ENCODE measurements at regions not wholly inside any gene's neighbourhood (a gene's known extent, or its start where the extent isn't known, plus 50 kb on each side); places are given as distances from the start of the nearest gene placed in this dataset.

- no peak for DNase-seq (ENCODE audit: low spot score)
Observed at GRCh38 chr2:240298117-240298790, 137.2 kb upstream of the GPC1 start.

- peak; percentile 17 for DNase-seq (ENCODE audit: low spot score)
Observed at GRCh38 chr2:240298803-240299709, 136.4 kb upstream of the GPC1 start.

GRCh38 chr2:240299710-240300068 lies 135.8 kb upstream of the GPC1 start:
- DNase-seq (ENCODE audit: low spot score) = peak; percentile 4

GRCh38 chr2:240300261-240300821 lies 135.1 kb upstream of the GPC1 start:
- peak; percentile 41 for DNase-seq (ENCODE audit: low spot score)

GRCh38 chr2:240300840-240301239 lies 134.6 kb upstream of the GPC1 start:
- DNase-seq (ENCODE audit: low spot score) = peak; percentile 3

- DNase-seq (ENCODE audit: low spot score) = peak; percentile 2
Observed at GRCh38 chr2:240301256-240301795, 134.1 kb upstream of the GPC1 start.

- no peak for DNase-seq (ENCODE audit: low spot score)
Observed at GRCh38 chr2:240302041-240302440, 133.4 kb upstream of the GPC1 start.

- no peak for DNase-seq (ENCODE audit: low spot score)
Observed at GRCh38 chr2:240302933-240303595, 132.4 kb upstream of the GPC1 start.

GRCh38 chr2:240303896-240304745 lies 131.3 kb upstream of the GPC1 start:
- DNase-seq (ENCODE audit: low spot score) = no peak

- no peak for DNase-seq (ENCODE audit: low spot score)
Observed at GRCh38 chr2:240304746-240305161, 130.7 kb upstream of the GPC1 start.

- DNase-seq (ENCODE audit: low spot score) = no peak
Observed at GRCh38 chr2:240305369-240305962, 130.0 kb upstream of the GPC1 start.

- DNase-seq (ENCODE audit: low spot score) = no peak
Observed at GRCh38 chr2:240306185-240306584, 129.3 kb upstream of the GPC1 start.

- no peak for DNase-seq (ENCODE audit: low spot score)
Observed at GRCh38 chr2:240308111-240308651, 127.3 kb upstream of the GPC1 start.

- DNase-seq (ENCODE audit: low spot score) = no peak
Observed at GRCh38 chr2:240309214-240309613, 126.2 kb upstream of the GPC1 start.

GRCh38 chr2:240310201-240310600 lies 125.3 kb upstream of the GPC1 start:
- DNase-seq (ENCODE audit: low spot score) = no peak

GRCh38 chr2:240310645-240311044 lies 124.8 kb upstream of the GPC1 start:
- DNase-seq (ENCODE audit: low spot score) = no peak

GRCh38 chr2:240311821-240312220 lies 123.6 kb upstream of the GPC1 start:
- DNase-seq (ENCODE audit: low spot score) = no peak

- DNase-seq (ENCODE audit: low spot score) = no peak
Observed at GRCh38 chr2:240319221-240319854, 116.1 kb upstream of the GPC1 start.

GRCh38 chr2:240319855-240320203 lies 115.6 kb upstream of the GPC1 start:
- no peak for DNase-seq (ENCODE audit: low spot score)

Measured in iPS-NIHi11 (cell line).